ENCODE measurements at regions not wholly inside any gene's neighbourhood (a gene's known extent, or its start where the extent isn't known, plus 50 kb on each side); places are given as distances from the start of the nearest gene placed in this dataset.

DNA sequence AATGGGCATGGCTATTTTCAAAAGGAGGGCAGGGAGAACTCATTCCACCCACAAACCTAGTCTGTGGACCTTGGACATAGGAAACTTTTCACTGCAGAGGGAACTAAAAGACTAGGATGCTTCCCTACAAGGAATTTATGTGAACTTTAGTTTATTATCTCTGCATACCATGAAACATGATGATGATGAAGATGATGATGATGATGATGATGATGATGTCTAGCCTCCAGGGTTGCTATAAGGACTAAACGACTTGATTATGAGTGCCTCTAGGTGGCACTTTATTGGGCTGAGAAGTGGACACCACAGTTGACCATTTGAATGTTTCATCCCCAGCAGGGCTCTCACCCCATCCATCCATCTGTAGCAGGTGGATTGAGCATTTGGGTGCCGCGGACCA is 260.0 kb upstream of the TCF4 start:
- TF ChIP-seq POLR2A (IDR thresholded peaks at IDR 0.05; ENCODE audit: low read depth), result no peak
- TF ChIP-seq, protein P1, sequence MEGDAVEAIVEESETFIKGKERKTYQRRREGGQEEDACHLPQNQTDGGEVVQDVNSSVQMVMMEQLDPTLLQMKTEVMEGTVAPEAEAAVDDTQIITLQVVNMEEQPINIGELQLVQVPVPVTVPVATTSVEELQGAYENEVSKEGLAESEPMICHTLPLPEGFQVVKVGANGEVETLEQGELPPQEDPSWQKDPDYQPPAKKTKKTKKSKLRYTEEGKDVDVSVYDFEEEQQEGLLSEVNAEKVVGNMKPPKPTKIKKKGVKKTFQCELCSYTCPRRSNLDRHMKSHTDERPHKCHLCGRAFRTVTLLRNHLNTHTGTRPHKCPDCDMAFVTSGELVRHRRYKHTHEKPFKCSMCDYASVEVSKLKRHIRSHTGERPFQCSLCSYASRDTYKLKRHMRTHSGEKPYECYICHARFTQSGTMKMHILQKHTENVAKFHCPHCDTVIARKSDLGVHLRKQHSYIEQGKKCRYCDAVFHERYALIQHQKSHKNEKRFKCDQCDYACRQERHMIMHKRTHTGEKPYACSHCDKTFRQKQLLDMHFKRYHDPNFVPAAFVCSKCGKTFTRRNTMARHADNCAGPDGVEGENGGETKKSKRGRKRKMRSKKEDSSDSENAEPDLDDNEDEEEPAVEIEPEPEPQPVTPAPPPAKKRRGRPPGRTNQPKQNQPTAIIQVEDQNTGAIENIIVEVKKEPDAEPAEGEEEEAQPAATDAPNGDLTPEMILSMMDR (IDR thresholded peaks at IDR 0.05), result no peak
- TF ChIP-seq POLR2AphosphoS5 (IDR thresholded peaks at IDR 0.05), result no peak
- TF ChIP-seq EP300 (IDR thresholded peaks at IDR 0.05), result no peak
